ENCODE measurements at regions not wholly inside any gene's neighbourhood (a gene's known extent, or its start where the extent isn't known, plus 50 kb on each side); places are given as distances from the start of the nearest gene placed in this dataset.

DNA sequence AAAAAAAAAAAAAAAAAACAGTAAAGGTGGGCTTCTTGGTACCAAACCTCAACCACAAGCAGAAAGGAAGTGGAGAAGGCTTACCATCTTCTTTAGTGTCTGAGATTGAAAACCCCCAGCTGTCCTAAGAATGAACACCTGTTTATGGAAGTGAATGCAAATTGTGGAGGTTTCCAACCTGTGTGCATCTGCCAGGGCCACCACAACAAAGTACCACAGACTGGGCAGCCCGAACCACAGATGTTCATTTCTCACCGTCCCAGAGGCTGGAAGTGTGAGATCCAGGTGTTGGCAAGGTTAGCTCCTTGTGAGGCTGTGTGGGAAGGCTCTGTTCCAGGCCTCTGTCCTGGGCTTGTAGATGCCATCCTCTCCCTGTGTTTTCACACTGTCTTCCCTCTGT is 348.7 kb downstream of the SETD4 start:
- TF ChIP-seq GATA2 (IDR thresholded peaks at IDR 0.05; ENCODE audit: low read depth, low read length) (no peak), GATA3 (IDR thresholded peaks at IDR 0.05; ENCODE audit: low read depth, low read length) (no peak)

Measured in SH-SY5Y (cell line).